RPMI7951 (cell line): ENCODE measurements at regions not wholly inside any gene's neighbourhood (a gene's known extent, or its start where the extent isn't known, plus 50 kb on each side); places are given as distances from the start of the nearest gene placed in this dataset.

Source experiments
- DNase-seq: peaks from one replicate; pipeline ENCODE4 v3.0.0-alpha.2; 2012; ENCODE audit warnings: low read depth

- DNase-seq, result no peak
Measured at GRCh38 chr3:31452495-31453106, 80.1 kb upstream of the STT3B start.

- DNase-seq, result no peak
Measured at GRCh38 chr3:31453430-31453829, 79.3 kb upstream of the STT3B start.

GRCh38 chr3:31455524-31455923 lies 77.2 kb upstream of the STT3B start:
- DNase-seq, result no peak

- no peak for DNase-seq
Measured at GRCh38 chr3:31456373-31456772, 76.4 kb upstream of the STT3B start.

GRCh38 chr3:31461426-31461825 lies 71.3 kb upstream of the STT3B start:
- DNase-seq, result no peak

- no peak for DNase-seq
Measured at GRCh38 chr3:31462050-31462569, 70.6 kb upstream of the STT3B start.

- DNase-seq, result peak; percentile 2
Measured at GRCh38 chr3:31465999-31466398, 66.7 kb upstream of the STT3B start.

GRCh38 chr3:31466866-31467265 lies 65.9 kb upstream of the STT3B start:
- no peak for DNase-seq

GRCh38 chr3:31468433-31468832 lies 64.3 kb upstream of the STT3B start:
- no peak for DNase-seq

- no peak for DNase-seq
Measured at GRCh38 chr3:31469385-31469784, 63.3 kb upstream of the STT3B start.

- peak; percentile 86 for DNase-seq
Measured at GRCh38 chr3:31472479-31473390, 60.0 kb upstream of the STT3B start.

- no peak for DNase-seq
Measured at GRCh38 chr3:31476209-31476608, 56.5 kb upstream of the STT3B start.

- DNase-seq, result no peak
Measured at GRCh38 chr3:31479431-31479830, 53.3 kb upstream of the STT3B start.

- no peak for DNase-seq
Measured at GRCh38 chr3:31481697-31482096, 51.0 kb upstream of the STT3B start.

- no peak for DNase-seq
Measured at GRCh38 chr3:31482493-31483200, 50.1 kb upstream of the STT3B start.
